ENCODE measurements at regions not wholly inside any gene's neighbourhood (a gene's known extent, or its start where the extent isn't known, plus 50 kb on each side); places are given as distances from the start of the nearest gene placed in this dataset.
"Not testable (repeated sequence)": the region's sequence is repeated elsewhere in the genome, so short reads cannot be mapped to it uniquely, and the experiment has no call there.

DNA sequence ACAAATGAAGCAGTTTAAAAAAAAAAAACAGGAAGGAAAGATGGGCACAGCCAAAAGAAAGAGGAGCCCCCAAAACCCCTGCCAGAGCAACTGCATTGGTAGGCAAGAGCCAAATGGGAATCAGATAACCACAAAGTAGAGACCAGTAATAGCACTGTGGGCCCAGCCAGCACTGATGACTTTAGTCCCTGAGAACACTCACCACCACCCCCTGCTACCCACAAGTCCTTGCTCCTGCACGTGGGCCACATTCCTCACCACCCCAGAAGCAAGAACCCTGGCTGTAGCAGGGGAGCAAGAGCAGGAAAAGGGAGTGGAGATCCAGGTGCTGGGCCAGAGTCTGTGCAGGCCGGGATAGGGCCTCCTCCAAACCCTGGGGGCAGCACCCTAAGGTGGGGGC lies 86.1 kb downstream of the RRAGC start:
- Histone ChIP-seq H3K4me1 (ENCODE audit: control insufficient read depth, low read length) (no peaks in the 10 kb centered on the region), H3K36me3 (ENCODE audit: control insufficient read depth, low read length) (no peaks in the 10 kb centered on the region), H3K27me3 (ENCODE audit: control insufficient read depth, low read length) (0 out of 2 replicates have a peak, but pooled peaks cover 5% of the 10 kb centered on the region), H3K4me2 (ENCODE audit: low read length) (no peak overlapping the region), H3K27ac (ENCODE audit: low read depth, low read length) (no peak overlapping the region), H3K9me2 (replicated peaks; ENCODE audit: control insufficient read depth, low read length) (no peaks in the 10 kb centered on the region), H3K79me2 (ENCODE audit: control insufficient read depth, low read length) (no peaks in the 10 kb centered on the region), H3K4me3 (ENCODE audit: low read length) (no peak overlapping the region), H3F3A (ENCODE audit: control insufficient read depth, insufficient read depth) (no peaks in the 10 kb centered on the region), H3K9me3 (ENCODE audit: control insufficient read depth, insufficient read depth, low read length) (no peaks in the 10 kb centered on the region), H4K20me1 (ENCODE audit: control insufficient read depth, insufficient read depth, low read depth, low read length) (no peaks in the 10 kb centered on the region)
- TF ChIP-seq, protein P1, sequence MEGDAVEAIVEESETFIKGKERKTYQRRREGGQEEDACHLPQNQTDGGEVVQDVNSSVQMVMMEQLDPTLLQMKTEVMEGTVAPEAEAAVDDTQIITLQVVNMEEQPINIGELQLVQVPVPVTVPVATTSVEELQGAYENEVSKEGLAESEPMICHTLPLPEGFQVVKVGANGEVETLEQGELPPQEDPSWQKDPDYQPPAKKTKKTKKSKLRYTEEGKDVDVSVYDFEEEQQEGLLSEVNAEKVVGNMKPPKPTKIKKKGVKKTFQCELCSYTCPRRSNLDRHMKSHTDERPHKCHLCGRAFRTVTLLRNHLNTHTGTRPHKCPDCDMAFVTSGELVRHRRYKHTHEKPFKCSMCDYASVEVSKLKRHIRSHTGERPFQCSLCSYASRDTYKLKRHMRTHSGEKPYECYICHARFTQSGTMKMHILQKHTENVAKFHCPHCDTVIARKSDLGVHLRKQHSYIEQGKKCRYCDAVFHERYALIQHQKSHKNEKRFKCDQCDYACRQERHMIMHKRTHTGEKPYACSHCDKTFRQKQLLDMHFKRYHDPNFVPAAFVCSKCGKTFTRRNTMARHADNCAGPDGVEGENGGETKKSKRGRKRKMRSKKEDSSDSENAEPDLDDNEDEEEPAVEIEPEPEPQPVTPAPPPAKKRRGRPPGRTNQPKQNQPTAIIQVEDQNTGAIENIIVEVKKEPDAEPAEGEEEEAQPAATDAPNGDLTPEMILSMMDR (IDR thresholded peaks at IDR 0.05; ENCODE audit: low read depth, low read length, poor library complexity, severe bottlenecking), result no peak
- TF ChIP-seq EZH2phosphoT487 (IDR thresholded peaks at IDR 0.05; ENCODE audit: borderline replicate concordance, low read length), result no peak

DNA sequence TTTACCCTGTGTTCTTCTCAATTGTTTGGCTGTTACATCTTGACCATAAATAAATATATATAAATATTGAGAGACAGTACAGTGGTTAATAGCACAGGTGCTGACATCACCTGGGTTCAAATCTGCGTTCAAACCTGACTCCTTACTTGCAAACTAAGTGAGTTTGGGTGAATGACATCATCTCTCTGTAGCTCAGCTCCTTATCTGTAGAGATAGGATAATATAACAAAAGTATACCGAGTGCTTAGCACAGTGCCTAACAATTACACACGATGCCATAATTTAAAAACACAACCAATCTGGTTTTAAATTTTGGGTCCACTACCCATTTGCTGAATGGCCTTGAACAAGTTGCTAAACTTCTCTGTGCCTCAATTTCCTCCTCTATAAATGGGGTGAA lies 86.6 kb downstream of the RRAGC start:
- no peak for TF ChIP-seq EZH2phosphoT487 (IDR thresholded peaks at IDR 0.05; ENCODE audit: borderline replicate concordance, low read length)
- TF ChIP-seq, protein P1 (IDR thresholded peaks at IDR 0.05; ENCODE audit: low read depth, low read length, poor library complexity, severe bottlenecking), result no peak
- no peak overlapping the region for H3K27ac ChIP-seq (ENCODE audit: low read depth, low read length)
- H3K9me2 ChIP-seq (replicated peaks; ENCODE audit: control insufficient read depth, low read length), result no peaks in the 10 kb centered on the region
- no peak overlapping the region for H3K4me2 ChIP-seq (ENCODE audit: low read length)
- H4K20me1 ChIP-seq (ENCODE audit: control insufficient read depth, insufficient read depth, low read depth, low read length), result no peaks in the 10 kb centered on the region
- no peaks in the 10 kb centered on the region for H3K4me1 ChIP-seq (ENCODE audit: control insufficient read depth, low read length)
- no peaks in the 10 kb centered on the region for H3K79me2 ChIP-seq (ENCODE audit: control insufficient read depth, low read length)
- H3F3A ChIP-seq (ENCODE audit: control insufficient read depth, insufficient read depth), result no peaks in the 10 kb centered on the region
- H3K9me3 ChIP-seq (ENCODE audit: control insufficient read depth, insufficient read depth, low read length), result no peaks in the 10 kb centered on the region
- no peak overlapping the region for H3K4me3 ChIP-seq (ENCODE audit: low read length)
- 0 out of 2 replicates have a peak, but pooled peaks cover 5% of the 10 kb centered on the region for H3K27me3 ChIP-seq (ENCODE audit: control insufficient read depth, low read length)
- H3K36me3 ChIP-seq (ENCODE audit: control insufficient read depth, low read length), result no peaks in the 10 kb centered on the region

- Histone ChIP-seq H3K36me3 (ENCODE audit: control insufficient read depth, low read length) (no peaks in the 10 kb centered on the region), H3F3A (ENCODE audit: control insufficient read depth, insufficient read depth) (no peaks in the 10 kb centered on the region), H3K4me3 (ENCODE audit: low read length) (no peak overlapping the region), H3K79me2 (ENCODE audit: control insufficient read depth, low read length) (no peaks in the 10 kb centered on the region), H3K9me2 (replicated peaks; ENCODE audit: control insufficient read depth, low read length) (no peaks in the 10 kb centered on the region), H3K4me1 (ENCODE audit: control insufficient read depth, low read length) (no peaks in the 10 kb centered on the region), H3K9me3 (ENCODE audit: control insufficient read depth, insufficient read depth, low read length) (no peaks in the 10 kb centered on the region), H3K27ac (ENCODE audit: low read depth, low read length) (no peak overlapping the region), H4K20me1 (ENCODE audit: control insufficient read depth, insufficient read depth, low read depth, low read length) (no peaks in the 10 kb centered on the region), H3K4me2 (ENCODE audit: low read length) (no peak overlapping the region), H3K27me3 (ENCODE audit: control insufficient read depth, low read length) (0 out of 2 replicates have a peak, but pooled peaks cover 5% of the 10 kb centered on the region)
- TF ChIP-seq, protein P1 (IDR thresholded peaks at IDR 0.05; ENCODE audit: low read depth, low read length, poor library complexity, severe bottlenecking), result no peak
- no peak for TF ChIP-seq EZH2phosphoT487 (IDR thresholded peaks at IDR 0.05; ENCODE audit: borderline replicate concordance, low read length)
These were observed 87.5 kb downstream of the RRAGC start for GRCh38 chr1:38772026-38772425.

- H3K79me2 ChIP-seq (ENCODE audit: control insufficient read depth, low read length); H3K4me2 ChIP-seq (ENCODE audit: low read length); H3K9me2 ChIP-seq (replicated peaks; ENCODE audit: control insufficient read depth, low read length); H3K9me3 ChIP-seq (ENCODE audit: control insufficient read depth, insufficient read depth, low read length); H3K27me3 ChIP-seq (ENCODE audit: control insufficient read depth, low read length); H3K36me3 ChIP-seq (ENCODE audit: control insufficient read depth, low read length); H3K4me1 ChIP-seq (ENCODE audit: control insufficient read depth, low read length); H4K20me1 ChIP-seq (ENCODE audit: control insufficient read depth, insufficient read depth, low read depth, low read length); H3F3A ChIP-seq (ENCODE audit: control insufficient read depth, insufficient read depth); H3K4me3 ChIP-seq (ENCODE audit: low read length); H3K27ac ChIP-seq (ENCODE audit: low read depth, low read length): not testable (repeated sequence)
These were observed 88.9 kb downstream of the RRAGC start for GRCh38 chr1:38770516-38771173.

Data from DOHH2 (cell line).